GM12874 (cell line): ENCODE measurements at regions not wholly inside any gene's neighbourhood (a gene's known extent, or its start where the extent isn't known, plus 50 kb on each side); places are given as distances from the start of the nearest gene placed in this dataset.

Source experiments
- TF ChIP-seq, protein P1 (sequence below): IDR thresholded peaks from 2 replicates; pipeline ENCODE4 v1.5.1; 2011; ENCODE audit warnings: low read depth, mild to moderate bottlenecking, control low read depth, low read length, moderate library complexity; ENCODE audit not compliant: insufficient read depth

- TF ChIP-seq, protein P1, sequence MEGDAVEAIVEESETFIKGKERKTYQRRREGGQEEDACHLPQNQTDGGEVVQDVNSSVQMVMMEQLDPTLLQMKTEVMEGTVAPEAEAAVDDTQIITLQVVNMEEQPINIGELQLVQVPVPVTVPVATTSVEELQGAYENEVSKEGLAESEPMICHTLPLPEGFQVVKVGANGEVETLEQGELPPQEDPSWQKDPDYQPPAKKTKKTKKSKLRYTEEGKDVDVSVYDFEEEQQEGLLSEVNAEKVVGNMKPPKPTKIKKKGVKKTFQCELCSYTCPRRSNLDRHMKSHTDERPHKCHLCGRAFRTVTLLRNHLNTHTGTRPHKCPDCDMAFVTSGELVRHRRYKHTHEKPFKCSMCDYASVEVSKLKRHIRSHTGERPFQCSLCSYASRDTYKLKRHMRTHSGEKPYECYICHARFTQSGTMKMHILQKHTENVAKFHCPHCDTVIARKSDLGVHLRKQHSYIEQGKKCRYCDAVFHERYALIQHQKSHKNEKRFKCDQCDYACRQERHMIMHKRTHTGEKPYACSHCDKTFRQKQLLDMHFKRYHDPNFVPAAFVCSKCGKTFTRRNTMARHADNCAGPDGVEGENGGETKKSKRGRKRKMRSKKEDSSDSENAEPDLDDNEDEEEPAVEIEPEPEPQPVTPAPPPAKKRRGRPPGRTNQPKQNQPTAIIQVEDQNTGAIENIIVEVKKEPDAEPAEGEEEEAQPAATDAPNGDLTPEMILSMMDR, result no peak
Measured at GRCh38 chr4:85274955-85275354, 200.0 kb upstream of the ARHGAP24 start.

DNA sequence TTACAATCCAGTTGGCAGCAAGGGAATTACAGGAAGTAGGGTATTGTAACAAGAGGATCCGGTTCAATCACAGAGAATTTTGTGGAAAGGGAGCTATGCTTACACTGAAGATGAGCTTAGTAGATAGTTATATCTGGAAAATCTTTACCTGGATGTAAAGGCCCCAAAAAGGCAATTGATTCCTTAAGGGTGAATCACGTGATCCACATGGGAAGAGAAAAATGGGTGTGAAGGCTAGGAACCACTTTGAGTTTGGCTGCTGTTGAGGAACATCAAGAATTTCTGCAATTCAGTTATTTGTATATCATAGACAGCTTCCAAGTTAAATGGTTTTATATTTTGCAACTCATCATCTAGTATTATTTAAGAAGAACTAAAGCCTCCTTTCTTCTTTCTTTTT, 194.0 kb upstream of the ARHGAP24 start:
- TF ChIP-seq, protein P1, result no peak

- TF ChIP-seq, protein P1, result no peak
Measured at GRCh38 chr4:85291226-85291625, 183.7 kb upstream of the ARHGAP24 start.

- TF ChIP-seq, protein P1, result no peak
Measured at GRCh38 chr4:85298037-85298436, 176.9 kb upstream of the ARHGAP24 start.

DNA sequence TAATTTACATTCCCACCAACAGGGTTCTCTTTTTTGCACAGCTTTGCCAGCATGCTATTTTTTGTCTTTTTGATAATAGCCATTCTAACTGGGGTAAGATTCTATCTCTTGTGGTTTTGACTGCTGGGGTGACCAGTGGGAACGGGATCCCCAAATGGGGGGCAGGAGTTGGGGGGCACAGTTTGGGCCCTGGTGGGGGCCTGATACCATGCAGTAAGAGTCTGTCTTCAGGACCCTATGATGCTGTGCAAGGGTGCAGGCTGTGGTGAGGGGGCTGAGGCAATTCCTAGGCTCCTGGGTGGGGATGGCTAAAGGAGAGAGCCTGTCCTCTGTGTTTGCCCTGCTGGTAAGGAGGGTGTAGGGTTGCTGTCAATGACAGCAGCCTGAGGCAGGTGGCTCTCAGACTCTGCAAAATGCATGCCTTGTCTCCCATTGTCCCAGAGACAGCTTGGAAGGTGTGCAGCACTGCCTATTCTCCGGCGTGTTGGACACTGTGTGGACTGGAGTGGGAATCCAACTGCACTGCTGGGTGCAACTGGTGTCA, 172.7 kb upstream of the ARHGAP24 start:
- TF ChIP-seq, protein P1, result no peak

GRCh38 chr4:85302756-85303155, 172.2 kb upstream of the ARHGAP24 start:
- TF ChIP-seq, protein P1, result no peak

GRCh38 chr4:85318415-85318814, 156.5 kb upstream of the ARHGAP24 start:
- TF ChIP-seq, protein P1, result no peak
